ENCODE measurements at regions not wholly inside any gene's neighbourhood (a gene's known extent, or its start where the extent isn't known, plus 50 kb on each side); places are given as distances from the start of the nearest gene placed in this dataset.

DNA sequence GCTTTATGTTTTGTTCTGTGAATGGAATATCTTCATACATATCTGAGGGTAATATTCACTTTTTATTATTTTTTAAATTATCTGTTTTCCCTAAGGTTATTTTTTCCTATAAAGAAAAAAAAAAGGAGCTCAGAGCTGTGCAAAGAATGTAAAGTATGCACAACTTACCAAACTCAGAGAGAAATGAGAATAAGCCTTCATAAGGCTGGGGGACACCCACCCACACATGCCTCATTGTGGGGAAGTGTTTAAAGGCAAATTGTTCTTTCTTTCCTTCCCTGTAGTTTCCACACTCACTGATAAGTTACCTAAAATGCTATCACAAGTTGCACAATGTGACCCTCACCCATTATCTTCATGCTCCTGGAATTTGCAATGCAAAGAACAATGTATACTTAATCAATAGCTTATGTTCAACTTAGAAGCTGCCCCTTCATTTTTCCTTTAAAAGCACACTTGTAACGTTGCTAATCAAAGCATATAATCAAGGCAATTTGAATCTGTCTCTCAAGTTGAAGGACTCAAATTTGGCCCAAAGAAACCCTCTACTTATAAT, 108.1 kb downstream of the GNAT3 start:
- Mint-ChIP-seq H3K36me3 (ENCODE audit: low read depth) (no peaks in the 10 kb centered on the region), H3K27ac (no peak overlapping the region), H3K27me3 (no peaks in the 10 kb centered on the region), H3K4me3 (no peak overlapping the region), H3K9me3 (no peaks in the 10 kb centered on the region), H3K4me1 (ENCODE audit: low read depth) (no peaks in the 10 kb centered on the region)
- DNase-seq: no peak

DNA sequence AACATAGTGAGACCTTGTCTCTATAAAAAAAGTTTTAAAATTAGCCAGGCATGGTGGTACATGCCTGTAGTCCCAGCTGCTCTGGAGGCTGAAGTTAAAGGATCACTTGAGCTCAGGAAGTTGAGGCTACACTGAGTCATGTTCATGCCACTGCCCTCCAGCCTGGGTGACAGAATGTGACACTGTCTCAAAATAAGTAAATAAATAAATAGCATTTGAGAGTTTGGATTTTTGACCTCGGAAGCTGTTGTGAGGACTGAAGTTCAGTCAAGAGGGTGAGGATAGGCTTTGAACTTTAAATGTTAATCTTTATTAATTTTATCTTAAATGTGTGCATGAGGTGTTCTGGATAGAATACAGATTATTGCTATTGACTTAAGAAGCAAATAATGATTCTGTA, 110.2 kb downstream of the GNAT3 start:
- Mint-ChIP-seq H3K4me1 (ENCODE audit: low read depth) (no peaks in the 10 kb centered on the region), H3K27ac (no peak overlapping the region), H3K4me3 (no peak overlapping the region), H3K9me3 (no peaks in the 10 kb centered on the region), H3K36me3 (ENCODE audit: low read depth) (no peaks in the 10 kb centered on the region), H3K27me3 (no peaks in the 10 kb centered on the region)
- no peak for DNase-seq

DNA sequence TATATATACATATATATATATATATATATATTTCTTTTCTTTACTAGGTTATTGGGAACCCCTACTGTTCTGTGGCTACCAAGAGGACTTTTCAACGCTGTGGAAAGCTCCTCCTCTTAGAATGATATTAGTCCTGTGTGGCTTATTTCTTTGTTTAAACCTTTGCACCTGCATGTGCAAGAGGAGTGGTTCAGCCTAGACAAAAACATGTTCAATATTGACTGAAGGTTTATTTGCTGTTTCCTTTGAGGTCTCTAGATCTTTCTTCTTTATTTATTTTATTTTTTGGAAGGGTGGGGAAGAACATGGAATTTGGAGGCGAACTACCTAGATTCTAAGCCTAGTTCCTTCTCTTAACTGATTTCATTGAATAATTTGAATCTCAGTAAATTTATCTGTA, 118.1 kb downstream of the GNAT3 start:
- no peak overlapping the region for H3K27ac Mint-ChIP-seq
- no peaks in the 10 kb centered on the region for H3K9me3 Mint-ChIP-seq
- H3K4me3 Mint-ChIP-seq: no peak overlapping the region
- no peaks in the 10 kb centered on the region for H3K4me1 Mint-ChIP-seq (ENCODE audit: low read depth)
- no peaks in the 10 kb centered on the region for H3K36me3 Mint-ChIP-seq (ENCODE audit: low read depth)
- no peak for DNase-seq
- H3K27me3 Mint-ChIP-seq: no peaks in the 10 kb centered on the region

- no peaks in the 10 kb centered on the region for H3K27me3 Mint-ChIP-seq
- H3K9me3 Mint-ChIP-seq: no peaks in the 10 kb centered on the region
- H3K4me3 Mint-ChIP-seq: no peak overlapping the region
- no peak for DNase-seq
- H3K27ac Mint-ChIP-seq: no peak overlapping the region
- no peaks in the 10 kb centered on the region for H3K4me1 Mint-ChIP-seq (ENCODE audit: low read depth)
- H3K36me3 Mint-ChIP-seq (ENCODE audit: low read depth): no peaks in the 10 kb centered on the region
Observed at GRCh38 chr7:80392229-80393169, 119.4 kb downstream of the GNAT3 start.

DNA sequence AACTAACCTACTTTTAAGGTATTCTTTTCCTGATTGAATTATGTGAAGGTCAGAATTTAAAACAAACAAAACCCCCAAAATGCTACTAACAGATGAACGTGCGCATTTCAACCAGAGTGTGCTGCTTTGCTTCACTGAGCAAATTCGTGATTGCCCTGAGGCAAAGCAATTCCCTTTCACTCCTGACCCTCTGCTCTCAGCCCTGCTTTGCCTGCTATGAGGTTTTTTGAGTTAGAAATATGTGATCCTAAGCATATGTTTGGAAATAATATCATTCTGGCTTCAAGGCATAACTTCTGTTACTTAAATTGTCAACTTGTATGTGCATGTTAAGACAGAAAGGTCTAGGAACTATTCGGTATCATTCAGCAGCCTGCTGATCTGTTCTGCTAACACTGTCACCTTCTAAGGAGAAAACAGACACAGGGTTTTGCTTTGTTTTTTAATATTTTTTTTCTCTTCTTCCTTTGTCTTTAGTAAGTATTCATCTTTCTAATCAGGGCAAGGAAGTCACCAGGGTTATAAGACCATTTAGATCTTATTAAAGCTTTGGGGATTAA, 124.2 kb downstream of the GNAT3 start:
- no peaks in the 10 kb centered on the region for H3K9me3 Mint-ChIP-seq
- no peaks in the 10 kb centered on the region for H3K36me3 Mint-ChIP-seq (ENCODE audit: low read depth)
- no peaks in the 10 kb centered on the region for H3K4me1 Mint-ChIP-seq (ENCODE audit: low read depth)
- DNase-seq: no peak
- H3K27me3 Mint-ChIP-seq: no peaks in the 10 kb centered on the region
- H3K4me3 Mint-ChIP-seq: no peak overlapping the region
- no peak overlapping the region for H3K27ac Mint-ChIP-seq

GRCh38 chr7:80386686-80387085, 125.2 kb downstream of the GNAT3 start:
- no peaks in the 10 kb centered on the region for H3K36me3 Mint-ChIP-seq (ENCODE audit: low read depth)
- H3K4me1 Mint-ChIP-seq (ENCODE audit: low read depth): no peaks in the 10 kb centered on the region
- peaks cover 2% of the 10 kb centered on the region for H3K9me3 Mint-ChIP-seq
- no peaks in the 10 kb centered on the region for H3K27me3 Mint-ChIP-seq
- DNase-seq: no peak
- no peak overlapping the region for H3K27ac Mint-ChIP-seq
- H3K4me3 Mint-ChIP-seq: no peak overlapping the region

DNA sequence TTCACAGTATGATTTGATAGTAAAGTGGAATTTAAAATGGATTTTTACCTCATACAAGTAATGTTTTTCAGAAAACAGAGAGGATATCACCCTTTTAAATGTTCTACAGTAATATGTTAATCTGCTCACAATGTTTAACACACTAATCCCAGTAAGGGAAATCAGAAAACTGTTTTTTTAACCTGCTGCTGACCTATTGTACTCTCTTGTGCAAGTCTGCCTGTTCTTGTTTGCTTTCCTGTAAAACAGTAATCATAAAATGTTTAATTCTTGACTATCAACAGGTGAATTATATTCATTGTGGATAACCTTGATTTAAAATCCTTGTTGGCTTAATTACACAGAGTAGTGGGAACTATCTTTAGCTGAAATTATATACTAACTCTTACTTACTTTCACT, 126.4 kb downstream of the GNAT3 start:
- Mint-ChIP-seq H3K4me1 (ENCODE audit: low read depth) (no peaks in the 10 kb centered on the region), H3K4me3 (no peak overlapping the region), H3K27ac (no peak overlapping the region), H3K27me3 (no peaks in the 10 kb centered on the region), H3K9me3 (peaks cover 2% of the 10 kb centered on the region), H3K36me3 (ENCODE audit: low read depth) (no peaks in the 10 kb centered on the region)
- DNase-seq: no peak

GRCh38 chr7:80380957-80381356, 130.9 kb downstream of the GNAT3 start:
- Mint-ChIP-seq H3K9me3 (peaks cover 5% of the 10 kb centered on the region), H3K36me3 (ENCODE audit: low read depth) (no peaks in the 10 kb centered on the region), H3K4me3 (no peak overlapping the region), H3K27me3 (no peaks in the 10 kb centered on the region), H3K4me1 (ENCODE audit: low read depth) (no peaks in the 10 kb centered on the region), H3K27ac (no peak overlapping the region)
- no peak for DNase-seq

DNA sequence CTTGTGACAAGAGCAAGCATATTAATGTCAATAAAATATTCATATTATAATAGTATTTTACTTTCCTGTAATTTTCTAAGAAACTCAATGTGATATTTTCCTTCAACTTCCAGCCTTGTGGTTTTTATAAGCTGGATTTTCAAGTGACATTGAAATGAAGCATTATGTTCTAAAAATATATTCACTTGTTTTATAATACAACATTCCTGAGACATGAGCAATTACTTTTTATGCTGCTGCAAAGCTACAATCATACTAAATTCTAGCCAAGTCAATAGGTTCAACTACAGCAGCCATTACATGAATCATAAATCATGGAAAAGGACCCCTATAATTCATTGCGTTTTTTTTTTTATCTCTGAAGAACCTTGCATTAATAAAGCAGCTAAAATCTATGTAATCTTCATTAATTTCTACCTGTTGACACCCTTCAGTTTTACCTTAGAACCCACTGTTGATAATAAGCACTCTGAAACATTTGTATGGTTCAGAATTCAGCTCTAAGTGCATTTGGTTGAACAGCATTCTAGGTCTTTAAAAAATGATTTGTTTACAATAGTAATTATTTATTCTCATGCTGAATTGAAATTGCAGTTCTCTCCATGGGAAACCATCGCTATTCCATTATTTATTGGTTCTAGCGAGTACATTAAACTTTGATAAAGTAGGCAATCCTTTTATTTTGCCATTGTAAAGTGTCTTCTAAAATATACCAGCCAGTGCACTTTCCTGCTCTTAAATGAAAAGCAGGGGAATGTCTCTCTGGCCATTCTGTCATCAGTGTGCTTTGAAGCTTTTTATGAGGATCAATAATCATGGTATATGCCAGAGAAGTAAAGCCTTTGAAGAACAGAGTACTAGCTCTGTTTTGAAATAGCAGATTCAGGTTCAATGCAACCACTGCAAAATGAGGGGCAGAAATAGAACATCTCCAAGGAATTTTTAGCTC, 132.6 kb downstream of the GNAT3 start:
- H3K4me1 Mint-ChIP-seq (ENCODE audit: low read depth): no peaks in the 10 kb centered on the region
- no peak overlapping the region for H3K27ac Mint-ChIP-seq
- H3K9me3 Mint-ChIP-seq: peaks cover 5% of the 10 kb centered on the region
- no peaks in the 10 kb centered on the region for H3K36me3 Mint-ChIP-seq (ENCODE audit: low read depth)
- H3K27me3 Mint-ChIP-seq: no peaks in the 10 kb centered on the region
- no peak overlapping the region for H3K4me3 Mint-ChIP-seq
- no peak for DNase-seq

GRCh38 chr7:80374321-80374720, 137.5 kb downstream of the GNAT3 start:
- no peak for DNase-seq
- H3K9me3 Mint-ChIP-seq: peaks cover 3% of the 10 kb centered on the region
- no peak overlapping the region for H3K4me3 Mint-ChIP-seq
- no peaks in the 10 kb centered on the region for H3K36me3 Mint-ChIP-seq (ENCODE audit: low read depth)
- no peak overlapping the region for H3K27ac Mint-ChIP-seq
- H3K4me1 Mint-ChIP-seq (ENCODE audit: low read depth): no peaks in the 10 kb centered on the region
- no peaks in the 10 kb centered on the region for H3K27me3 Mint-ChIP-seq

- Mint-ChIP-seq H3K27me3 (no peaks in the 10 kb centered on the region), H3K27ac (no peak overlapping the region), H3K9me3 (peaks cover 3% of the 10 kb centered on the region), H3K36me3 (ENCODE audit: low read depth) (no peaks in the 10 kb centered on the region), H3K4me3 (no peak overlapping the region), H3K4me1 (ENCODE audit: low read depth) (no peaks in the 10 kb centered on the region)
- DNase-seq: no peak
Observed at GRCh38 chr7:80373429-80374032, 138.3 kb downstream of the GNAT3 start.

GRCh38 chr7:80372415-80372814, 139.4 kb downstream of the GNAT3 start:
- Mint-ChIP-seq H3K27me3 (no peaks in the 10 kb centered on the region), H3K36me3 (ENCODE audit: low read depth) (no peaks in the 10 kb centered on the region), H3K27ac (no peak overlapping the region), H3K4me3 (no peak overlapping the region), H3K9me3 (peaks cover 3% of the 10 kb centered on the region), H3K4me1 (ENCODE audit: low read depth) (no peaks in the 10 kb centered on the region)
- no peak for DNase-seq

GRCh38 chr7:80370587-80370986, 141.3 kb downstream of the GNAT3 start:
- H3K9me3 Mint-ChIP-seq: peaks cover 6% of the 10 kb centered on the region
- no peak overlapping the region for H3K27ac Mint-ChIP-seq
- no peaks in the 10 kb centered on the region for H3K36me3 Mint-ChIP-seq (ENCODE audit: low read depth)
- no peak for DNase-seq
- no peaks in the 10 kb centered on the region for H3K27me3 Mint-ChIP-seq
- no peak overlapping the region for H3K4me3 Mint-ChIP-seq
- H3K4me1 Mint-ChIP-seq (ENCODE audit: low read depth): no peaks in the 10 kb centered on the region

GRCh38 chr7:80369321-80369720, 142.5 kb downstream of the GNAT3 start:
- DNase-seq: no peak
- Mint-ChIP-seq H3K27ac (no peak overlapping the region), H3K27me3 (no peaks in the 10 kb centered on the region), H3K9me3 (peaks cover 11% of the 10 kb centered on the region), H3K4me1 (ENCODE audit: low read depth) (no peaks in the 10 kb centered on the region), H3K4me3 (no peak overlapping the region), H3K36me3 (ENCODE audit: low read depth) (no peaks in the 10 kb centered on the region)
